Mammary epithelial cell (primary cell): ENCODE measurements at regions not wholly inside any gene's neighbourhood (a gene's known extent, or its start where the extent isn't known, plus 50 kb on each side); places are given as distances from the start of the nearest gene placed in this dataset.

Source experiments
- EZH2 ChIP-seq: IDR thresholded peaks from 2 replicates; pipeline ENCODE4 v1.6.1; 2012; ENCODE audit warnings: low read length, inconsistent platforms, borderline replicate concordance
- TF ChIP-seq, protein P1 (sequence below), 2 donors: IDR thresholded peaks in 1 of 2; conservative IDR thresholded peaks in 1 of 2; 2 replicates each; pipeline ENCODE4 v1.5.1; 2011 to 2012; ENCODE audit warnings: inconsistent platforms in 2 of 2, low read length in 2 of 2, mild to moderate bottlenecking in 2 of 2, control low read depth in 1 of 2, low read depth in 1 of 2; ENCODE audit not compliant: insufficient read depth in 1 of 2; ENCODE audit errors: extremely low read depth in 1 of 2

GRCh38 chr1:117757668-117758067 lies 151.8 kb downstream of the TENT5C start:
- no peak for TF ChIP-seq EZH2
- TF ChIP-seq, protein P1, sequence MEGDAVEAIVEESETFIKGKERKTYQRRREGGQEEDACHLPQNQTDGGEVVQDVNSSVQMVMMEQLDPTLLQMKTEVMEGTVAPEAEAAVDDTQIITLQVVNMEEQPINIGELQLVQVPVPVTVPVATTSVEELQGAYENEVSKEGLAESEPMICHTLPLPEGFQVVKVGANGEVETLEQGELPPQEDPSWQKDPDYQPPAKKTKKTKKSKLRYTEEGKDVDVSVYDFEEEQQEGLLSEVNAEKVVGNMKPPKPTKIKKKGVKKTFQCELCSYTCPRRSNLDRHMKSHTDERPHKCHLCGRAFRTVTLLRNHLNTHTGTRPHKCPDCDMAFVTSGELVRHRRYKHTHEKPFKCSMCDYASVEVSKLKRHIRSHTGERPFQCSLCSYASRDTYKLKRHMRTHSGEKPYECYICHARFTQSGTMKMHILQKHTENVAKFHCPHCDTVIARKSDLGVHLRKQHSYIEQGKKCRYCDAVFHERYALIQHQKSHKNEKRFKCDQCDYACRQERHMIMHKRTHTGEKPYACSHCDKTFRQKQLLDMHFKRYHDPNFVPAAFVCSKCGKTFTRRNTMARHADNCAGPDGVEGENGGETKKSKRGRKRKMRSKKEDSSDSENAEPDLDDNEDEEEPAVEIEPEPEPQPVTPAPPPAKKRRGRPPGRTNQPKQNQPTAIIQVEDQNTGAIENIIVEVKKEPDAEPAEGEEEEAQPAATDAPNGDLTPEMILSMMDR (conservative IDR thresholded peaks at IDR 0.05 in 1 of 2, IDR thresholded peaks at IDR 0.05 in 1 of 2; ENCODE audit: extremely low read depth in 1 of 2, insufficient read depth in 1 of 2, low read depth in 1 of 2, low read length in 2 of 2): no peak
